ENCODE measurements at regions not wholly inside any gene's neighbourhood (a gene's known extent, or its start where the extent isn't known, plus 50 kb on each side); places are given as distances from the start of the nearest gene placed in this dataset.

- TF ChIP-seq CTCF (conservative IDR thresholded peaks at IDR 0.05; ENCODE audit: low read length) (no peak), EZH2phosphoT487 (IDR thresholded peaks at IDR 0.05; ENCODE audit: borderline replicate concordance) (no peak)
Observed at GRCh38 chr16:29146266-29146665, 161.4 kb downstream of the LAT start.

All from Loucy (cell line).